ENCODE measurements at regions not wholly inside any gene's neighbourhood (a gene's known extent, or its start where the extent isn't known, plus 50 kb on each side); places are given as distances from the start of the nearest gene placed in this dataset.

DNA sequence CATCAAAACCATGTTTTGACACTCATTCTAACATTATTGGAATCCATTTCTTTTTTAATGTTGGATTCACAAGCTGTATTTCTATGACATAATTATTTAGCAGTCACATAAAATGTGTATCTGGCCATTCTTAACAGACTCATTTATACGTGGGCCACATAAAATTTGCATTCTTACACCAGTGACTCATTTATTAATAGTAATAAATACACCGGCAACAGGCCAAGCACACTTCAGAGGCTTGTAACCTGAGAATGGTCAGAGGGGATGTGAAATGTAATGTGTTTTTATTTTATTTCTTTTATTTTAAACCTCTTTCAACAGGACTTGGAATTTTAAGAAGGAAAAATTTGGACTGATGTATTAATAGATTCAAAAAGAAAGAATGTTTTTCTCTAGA lies 384.9 kb upstream of the RARB start (continued):
- TF ChIP-seq KDM5A (IDR thresholded peaks at IDR 0.05; ENCODE audit: low read length) (no peak), ASH2L (IDR thresholded peaks at IDR 0.05; ENCODE audit: low read length) (no peak), SUZ12 (IDR thresholded peaks at IDR 0.05; ENCODE audit: low read length) (no peak), CBX5 (IDR thresholded peaks at IDR 0.05; ENCODE audit: low read depth, low read length) (no peak), MAFK (IDR thresholded peaks at IDR 0.05; ENCODE audit: low read depth, low read length) (no peak), SRF (IDR thresholded peaks at IDR 0.05; ENCODE audit: low read depth, low read length) (no peak), CHD2 (IDR thresholded peaks at IDR 0.05; ENCODE audit: low read length) (no peak), HDAC2 (IDR thresholded peaks at IDR 0.05; ENCODE audit: borderline replicate concordance in 1 of 2, low read depth in 2 of 2, low read length in 2 of 2) (no peak), POLR2AphosphoS5 (IDR thresholded peaks at IDR 0.05; ENCODE audit: low read depth, low read length) (no peak), HDAC6 (IDR thresholded peaks at IDR 0.05; ENCODE audit: low read depth, low read length) (no peak), POLR2A (IDR thresholded peaks at IDR 0.05; ENCODE audit: control extremely low read depth in 1 of 2, low read depth in 2 of 2, low read length in 2 of 2) (no peak)

Data from H1 (cell line).